GM23338 (cell line): ENCODE measurements at regions not wholly inside any gene's neighbourhood (a gene's known extent, or its start where the extent isn't known, plus 50 kb on each side); places are given as distances from the start of the nearest gene placed in this dataset.

Source experiments
- ATAC-seq: fragments of 200-7000 bp; cut with Tn5 transposase; 3 replicates; pipeline ENCODE4 v1.9.1; 2020
- DNase-seq: peaks from one replicate; pipeline ENCODE4 v3.0.0-alpha.2; 2015; ENCODE audit warnings: low spot score
- H2AFZ ChIP-seq: fragments of 200-600 bp; sonication (generic); 2 replicates; pipeline ENCODE4 v1.8.0; 2016; ENCODE audit warnings: antibody characterized with exemption, mild to moderate bottlenecking, moderate library complexity
- H3F3A ChIP-seq: fragments of 200-600 bp; sonication (generic); replicated peaks from 2 replicates; pipeline ENCODE4 v1.8.0; 2017; ENCODE audit warnings: antibody characterized with exemption, mixed run types, low read depth
- H3K27ac ChIP-seq: fragments of 200-600 bp; sonication (generic); 2 replicates; pipeline ENCODE4 v1.6.1; 2016; ENCODE audit warnings: low read depth
- H3K27me3 ChIP-seq: fragments of 200-600 bp; sonication (generic); 2 replicates; pipeline ENCODE4 v1.8.0; 2016; ENCODE audit warnings: mild to moderate bottlenecking, mixed run types, moderate library complexity; ENCODE audit not compliant: insufficient read depth
- H3K36me3 ChIP-seq: fragments of 200-600 bp; sonication (generic); 2 replicates; pipeline ENCODE4 v1.8.0; 2016; ENCODE audit warnings: mild to moderate bottlenecking; ENCODE audit not compliant: insufficient read depth
- H3K4me1 ChIP-seq: fragments of 200-600 bp; sonication (generic); 2 replicates; pipeline ENCODE4 v1.8.0; 2016; ENCODE audit warnings: mild to moderate bottlenecking, moderate library complexity; ENCODE audit not compliant: insufficient read depth
- H3K4me2 ChIP-seq: fragments of 200-600 bp; sonication (generic); 2 replicates; pipeline ENCODE4 v1.7.1; 2017; ENCODE audit warnings: mixed run types
- H3K4me3 ChIP-seq: fragments of 200-600 bp; sonication (generic); 2 replicates; pipeline ENCODE4 v1.6.1; 2016; ENCODE audit warnings: mixed run types
- H3K79me2 ChIP-seq: fragments of 200-600 bp; sonication (generic); replicated peaks from 2 replicates; pipeline ENCODE4 v1.8.0; 2017; ENCODE audit warnings: mild to moderate bottlenecking; ENCODE audit not compliant: insufficient read depth
- H3K9me2 ChIP-seq: fragments of 200-600 bp; sonication (generic); 2 replicates; pipeline ENCODE4 v1.8.0; 2017; ENCODE audit not compliant: insufficient read depth
- H4K20me1 ChIP-seq: fragments of 200-600 bp; sonication (generic); replicated peaks from 2 replicates; pipeline ENCODE4 v1.8.0; 2017; ENCODE audit warnings: mild to moderate bottlenecking; ENCODE audit not compliant: insufficient read depth
- H3K27ac Mint-ChIP-seq: 2 replicates; pipeline ENCODE4 v1.8.0; 2020; ENCODE audit warnings: inconsistent platforms, mild to moderate bottlenecking, moderate library complexity, mixed read lengths
- H3K27me3 Mint-ChIP-seq: 3 replicates; pipeline ENCODE4 v1.8.0; 2022; ENCODE audit warnings: low read depth, mild to moderate bottlenecking, moderate library complexity, mixed read lengths, inconsistent platforms; ENCODE audit not compliant: insufficient read depth, poor library complexity
- H3K36me3 Mint-ChIP-seq: 3 replicates; pipeline ENCODE4 v1.8.0; 2021; ENCODE audit warnings: low read depth, mild to moderate bottlenecking, inconsistent platforms, moderate library complexity, mixed read lengths
- H3K4me1 Mint-ChIP-seq: 3 replicates; pipeline ENCODE4 v1.8.0; 2020; ENCODE audit warnings: mild to moderate bottlenecking, inconsistent platforms, mixed read lengths
- H3K4me3 Mint-ChIP-seq: 3 replicates; pipeline ENCODE4 v1.8.0; 2021; ENCODE audit warnings: moderate library complexity, mild to moderate bottlenecking, inconsistent platforms, mixed read lengths
- H3K9me3 Mint-ChIP-seq: 3 replicates; pipeline ENCODE4 v1.8.0; 2020; ENCODE audit warnings: moderate library complexity, mild to moderate bottlenecking, inconsistent platforms, mixed read lengths
- CREB1 ChIP-seq: fragments of 250-450 bp; sonication (Bioruptor Pico); IDR thresholded peaks from 2 replicates; pipeline ENCODE4 v1.5.0; 2020; ENCODE audit warnings: low read depth, mild to moderate bottlenecking, moderate library complexity
- CTCF ChIP-seq, 2 experiments: fragments of 200-600 bp in 1 of 2; sonication (generic) in 1 of 2; conservative IDR thresholded peaks; 2 replicates each; pipeline versions ENCODE4 v1.5.1 to v1.6.1; 2016 to 2017; ENCODE audit warnings: antibody characterized with exemption in 2 of 2, low read depth in 2 of 2, mild to moderate bottlenecking in 2 of 2, moderate library complexity in 1 of 2
- ETS1 ChIP-seq: IDR thresholded peaks from 2 replicates; pipeline ENCODE4 v1.6.1; 2016; ENCODE audit warnings: antibody characterized with exemption
- NANOG ChIP-seq: IDR thresholded peaks from 2 replicates; pipeline ENCODE4 v1.6.1; 2016; ENCODE audit warnings: antibody characterized with exemption, borderline replicate concordance
- POLR2AphosphoS5 ChIP-seq: IDR thresholded peaks from 2 replicates; pipeline ENCODE4 v1.6.1; 2016; ENCODE audit warnings: antibody characterized with exemption, low read depth
- REST ChIP-seq: IDR thresholded peaks from one replicate; pipeline ENCODE4 v1.6.1; 2018; ENCODE audit warnings: antibody characterized with exemption; ENCODE audit not compliant: unreplicated experiment
- STAT1 ChIP-seq: IDR thresholded peaks from one replicate; pipeline ENCODE4 v1.6.1; 2016; ENCODE audit warnings: antibody characterized with exemption; ENCODE audit not compliant: unreplicated experiment
- ZNF331 ChIP-seq: fragments of 250-450 bp; sonication (Bioruptor Pico); IDR thresholded peaks from 2 replicates; pipeline ENCODE4 v1.5.0; 2020; ENCODE audit warnings: low read depth, mild to moderate bottlenecking, moderate library complexity
- ZNF462 ChIP-seq: fragments of 250-450 bp; sonication (Bioruptor Pico); IDR thresholded peaks from 2 replicates; pipeline ENCODE4 v1.5.0; 2020; ENCODE audit warnings: mild to moderate bottlenecking, moderate library complexity

GRCh38 chr4:145295122-145295521, 114.7 kb upstream of the OTUD4 start:
- Mint-ChIP-seq H3K27me3 (no peaks in the 10 kb centered on the region), H3K36me3 (no peaks in the 10 kb centered on the region), H3K27ac (no peak overlapping the region), H3K4me3 (no peak overlapping the region), H3K4me1 (no peaks in the 10 kb centered on the region), H3K9me3 (no peaks in the 10 kb centered on the region)
- Histone ChIP-seq H3K9me2 (0 out of 2 replicates have a peak, but pooled peaks cover 8% of the 10 kb centered on the region), H3K79me2 (no peaks in the 10 kb centered on the region), H3F3A (no peaks in the 10 kb centered on the region), H2AFZ (0 out of 2 replicates have a peak overlapping the region, but pooled peaks have one; percentile 49), H4K20me1 (no peaks in the 10 kb centered on the region), H3K27ac (no peak overlapping the region), H3K4me3 (no peak overlapping the region), H3K36me3 (no peaks in the 10 kb centered on the region), H3K27me3 (no peaks in the 10 kb centered on the region), H3K4me1 (no peaks in the 10 kb centered on the region), H3K4me2 (no peak overlapping the region)
- DNase-seq (no peak), ATAC-seq (no peak)
- TF ChIP-seq NANOG = no peak
- TF ChIP-seq CTCF (conservative IDR thresholded peaks at IDR 0.05; ENCODE audit: low read depth in 2 of 2) = no peak
- no peak for TF ChIP-seq ETS1
- no peak for TF ChIP-seq POLR2AphosphoS5
- no peak for TF ChIP-seq STAT1
- no peak for TF ChIP-seq ZNF331
- TF ChIP-seq CREB1 (CRISPR knock-in tag) = no peak
- TF ChIP-seq ZNF462 = no peak
- TF ChIP-seq REST = no peak
